DOHH2 (cell line): ENCODE measurements at regions not wholly inside any gene's neighbourhood (a gene's known extent, or its start where the extent isn't known, plus 50 kb on each side); places are given as distances from the start of the nearest gene placed in this dataset.

ENCODE experiments used
- EZH2phosphoT487 ChIP-seq: fragments of 200-600 bp; sonication (generic); IDR thresholded peaks from 2 replicates; pipeline ENCODE4 v1.6.1; 2017; ENCODE audit warnings: borderline replicate concordance, mild to moderate bottlenecking, antibody characterized with exemption, low read length, moderate library complexity, mixed read lengths
- TF ChIP-seq, protein P1 (sequence below): fragments of 200-600 bp; sonication (generic); IDR thresholded peaks from one replicate; pipeline ENCODE4 v1.5.1; 2014; ENCODE audit warnings: antibody characterized with exemption, mild to moderate bottlenecking, low read depth, low read length; ENCODE audit not compliant: poor library complexity, severe bottlenecking

DNA sequence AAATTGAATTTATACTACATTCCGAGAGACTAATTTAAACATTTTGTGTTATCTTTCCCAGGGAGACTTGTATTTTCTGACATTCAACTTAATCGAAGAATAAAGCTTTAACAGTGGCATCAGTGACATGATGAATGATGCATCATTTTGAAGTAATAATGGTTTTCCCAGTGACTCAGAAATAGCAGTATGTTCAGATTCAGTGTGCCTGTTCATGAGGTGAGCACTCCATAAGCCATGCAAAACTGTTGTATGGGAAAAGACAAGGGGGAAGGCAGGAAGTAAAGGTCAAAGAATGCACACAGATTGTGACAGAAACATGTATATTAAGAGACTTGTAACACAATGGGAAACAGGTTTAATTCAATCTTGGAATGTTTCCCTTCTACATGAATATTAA lies 1348.2 kb upstream of the GJE1 start:
- TF ChIP-seq, protein P1, sequence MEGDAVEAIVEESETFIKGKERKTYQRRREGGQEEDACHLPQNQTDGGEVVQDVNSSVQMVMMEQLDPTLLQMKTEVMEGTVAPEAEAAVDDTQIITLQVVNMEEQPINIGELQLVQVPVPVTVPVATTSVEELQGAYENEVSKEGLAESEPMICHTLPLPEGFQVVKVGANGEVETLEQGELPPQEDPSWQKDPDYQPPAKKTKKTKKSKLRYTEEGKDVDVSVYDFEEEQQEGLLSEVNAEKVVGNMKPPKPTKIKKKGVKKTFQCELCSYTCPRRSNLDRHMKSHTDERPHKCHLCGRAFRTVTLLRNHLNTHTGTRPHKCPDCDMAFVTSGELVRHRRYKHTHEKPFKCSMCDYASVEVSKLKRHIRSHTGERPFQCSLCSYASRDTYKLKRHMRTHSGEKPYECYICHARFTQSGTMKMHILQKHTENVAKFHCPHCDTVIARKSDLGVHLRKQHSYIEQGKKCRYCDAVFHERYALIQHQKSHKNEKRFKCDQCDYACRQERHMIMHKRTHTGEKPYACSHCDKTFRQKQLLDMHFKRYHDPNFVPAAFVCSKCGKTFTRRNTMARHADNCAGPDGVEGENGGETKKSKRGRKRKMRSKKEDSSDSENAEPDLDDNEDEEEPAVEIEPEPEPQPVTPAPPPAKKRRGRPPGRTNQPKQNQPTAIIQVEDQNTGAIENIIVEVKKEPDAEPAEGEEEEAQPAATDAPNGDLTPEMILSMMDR = no peak
- no peak for TF ChIP-seq EZH2phosphoT487
